WI38 (cell line): ENCODE measurements at regions not wholly inside any gene's neighbourhood (a gene's known extent, or its start where the extent isn't known, plus 50 kb on each side); places are given as distances from the start of the nearest gene placed in this dataset.

ENCODE experiments used
- H3K4me3 ChIP-seq: 2 replicates; pipeline ENCODE4 v1.5.1; 2011; ENCODE audit warnings: low read depth, mild to moderate bottlenecking, control low read depth, low read length
- CTCF ChIP-seq: IDR thresholded peaks from 2 replicates; pipeline ENCODE4 v1.5.1; 2012; ENCODE audit warnings: low read depth, mild to moderate bottlenecking, control low read depth, low read length

- TF ChIP-seq CTCF: no peak
- H3K4me3 ChIP-seq: no peak overlapping the region
These were observed 169.1 kb downstream of the RPIA start for GRCh38 chr2:88860421-88861075.

GRCh38 chr2:88865801-88866371, 174.4 kb downstream of the RPIA start:
- TF ChIP-seq CTCF: no peak
- no peak overlapping the region for H3K4me3 ChIP-seq

GRCh38 chr2:88866756-88867155, 175.3 kb downstream of the RPIA start:
- TF ChIP-seq CTCF: no peak
- H3K4me3 ChIP-seq: no peak overlapping the region

- H3K4me3 ChIP-seq: no peak overlapping the region
These were observed 177.4 kb downstream of the RPIA start for GRCh38 chr2:88868861-88869260.

GRCh38 chr2:88870267-88870839, 178.9 kb downstream of the RPIA start:
- no peak overlapping the region for H3K4me3 ChIP-seq
- TF ChIP-seq CTCF: no peak

More at GRCh38 chr2:88868861-88869260, 177.4 kb downstream of the RPIA start:
- TF ChIP-seq CTCF: no peak

- no peak for TF ChIP-seq CTCF
- H3K4me3 ChIP-seq: no peak overlapping the region
These were observed 179.9 kb downstream of the RPIA start for GRCh38 chr2:88871336-88871735.

- no peak for TF ChIP-seq CTCF
- H3K4me3 ChIP-seq: no peak overlapping the region
These were observed 182.1 kb downstream of the RPIA start for GRCh38 chr2:88873620-88874019.
